Astrocyte (in vitro differentiated cells and primary cell): ENCODE measurements at regions not wholly inside any gene's neighbourhood (a gene's known extent, or its start where the extent isn't known, plus 50 kb on each side); places are given as distances from the start of the nearest gene placed in this dataset.

ENCODE experiments used
- DNase-seq: peaks from one replicate; pipeline ENCODE4 v3.0.0-alpha.2; 2010; ENCODE audit warnings: low read depth
- FAIRE-seq: peaks from 2 replicates; lab custom pipeline; 2011; peaks lifted over from hg19 to GRCh38; lab: Jason Lieb, UNC
- H2AFZ ChIP-seq: 2 replicates; pipeline ENCODE4 v1.6.0; 2012; ENCODE audit warnings: low read depth, low read length, inconsistent platforms
- H3K27ac ChIP-seq: 2 replicates; pipeline ENCODE4 v1.5.1; 2011; ENCODE audit warnings: low read depth, low read length, inconsistent platforms
- H3K27me3 ChIP-seq: 2 replicates; pipeline ENCODE4 v1.6.0; 2011; ENCODE audit warnings: low read length, inconsistent platforms; ENCODE audit not compliant: insufficient read depth
- H3K36me3 ChIP-seq: 2 replicates; pipeline ENCODE4 v1.5.1; 2011; ENCODE audit warnings: low read length, inconsistent platforms; ENCODE audit not compliant: insufficient read depth
- H3K4me1 ChIP-seq: 2 replicates; pipeline ENCODE4 v1.5.1; 2011; ENCODE audit warnings: low read length, inconsistent platforms; ENCODE audit not compliant: insufficient read depth
- H3K4me2 ChIP-seq: 2 replicates; pipeline ENCODE4 v1.6.0; 2012; ENCODE audit warnings: low read length, inconsistent platforms
- H3K4me3 ChIP-seq: 2 replicates; pipeline ENCODE4 v1.5.1; 2011; ENCODE audit warnings: low read depth, mild to moderate bottlenecking, low read length, inconsistent platforms; ENCODE audit not compliant: insufficient read depth
- H3K79me2 ChIP-seq: 2 replicates; pipeline ENCODE4 v1.6.0; 2012; ENCODE audit warnings: mild to moderate bottlenecking, low read length, inconsistent platforms; ENCODE audit not compliant: insufficient read depth
- H3K9ac ChIP-seq: 2 replicates; pipeline ENCODE4 v1.6.0; 2012; ENCODE audit warnings: mild to moderate bottlenecking, low read length, inconsistent platforms
- H3K9me3 ChIP-seq: 2 replicates; pipeline ENCODE4 v1.5.1; 2012; ENCODE audit warnings: low read depth, mild to moderate bottlenecking, low read length, inconsistent platforms; ENCODE audit not compliant: insufficient read depth
- H4K20me1 ChIP-seq: 2 replicates; pipeline ENCODE4 v1.6.0; 2012; ENCODE audit warnings: low read length, inconsistent platforms; ENCODE audit not compliant: insufficient read depth
- H3K27ac Mint-ChIP-seq: one replicate; pipeline ENCODE4 v1.8.0; 2021; ENCODE audit warnings: mild to moderate bottlenecking, mixed read lengths; ENCODE audit not compliant: unreplicated experiment
- H3K27me3 Mint-ChIP-seq: one replicate; pipeline ENCODE4 v1.8.0; 2021; ENCODE audit warnings: low read depth, mixed read lengths; ENCODE audit not compliant: unreplicated experiment
- H3K36me3 Mint-ChIP-seq: one replicate; pipeline ENCODE4 v1.8.0; 2021; ENCODE audit warnings: low read depth, mixed read lengths; ENCODE audit not compliant: unreplicated experiment
- H3K4me1 Mint-ChIP-seq: one replicate; pipeline ENCODE4 v1.8.0; 2021; ENCODE audit warnings: low read depth, mixed read lengths; ENCODE audit not compliant: unreplicated experiment
- H3K4me3 Mint-ChIP-seq: one replicate; pipeline ENCODE4 v1.8.0; 2021; ENCODE audit warnings: mild to moderate bottlenecking, moderate library complexity, mixed read lengths; ENCODE audit not compliant: unreplicated experiment
- H3K9me3 Mint-ChIP-seq: one replicate; pipeline ENCODE4 v1.8.0; 2021; ENCODE audit warnings: mild to moderate bottlenecking, mixed read lengths; ENCODE audit not compliant: unreplicated experiment
- CTCF ChIP-seq: IDR thresholded peaks from 2 replicates; pipeline ENCODE4 v1.5.1; 2011; ENCODE audit warnings: low read depth, mild to moderate bottlenecking, inconsistent platforms, low read length, moderate library complexity; ENCODE audit not compliant: insufficient read depth
- EZH2 ChIP-seq: IDR thresholded peaks from 2 replicates; pipeline ENCODE4 v1.6.1; 2012; ENCODE audit warnings: mild to moderate bottlenecking, low read length, inconsistent platforms; ENCODE audit not compliant: insufficient read depth

GRCh38 chr13:44063467-44063866 is 183.8 kb downstream of the LACC1 start:
- H3K27ac ChIP-seq = no peak overlapping the region
- TF ChIP-seq CTCF (no peak), EZH2 (no peak)
- H3K36me3 Mint-ChIP-seq = no peaks in the 10 kb centered on the region
- no peak for DNase-seq
- no peak overlapping the region for H3K4me3 Mint-ChIP-seq
- H2AFZ ChIP-seq = no peak overlapping the region
- H3K4me1 ChIP-seq = peaks cover 6% of the 10 kb centered on the region
- no peak overlapping the region for H3K9ac ChIP-seq
- no peak for FAIRE-seq
- no peaks in the 10 kb centered on the region for H4K20me1 ChIP-seq
- no peak overlapping the region for H3K4me3 ChIP-seq
- H3K27ac Mint-ChIP-seq = no peak overlapping the region
- H3K4me1 Mint-ChIP-seq = peaks cover 8% of the 10 kb centered on the region
- no peaks in the 10 kb centered on the region for H3K36me3 ChIP-seq
- H3K27me3 ChIP-seq = no peaks in the 10 kb centered on the region
- H3K4me2 ChIP-seq = no peak overlapping the region
- no peaks in the 10 kb centered on the region for H3K27me3 Mint-ChIP-seq
- H3K9me3 ChIP-seq = no peaks in the 10 kb centered on the region
- peaks cover 3% of the 10 kb centered on the region for H3K9me3 Mint-ChIP-seq
- no peaks in the 10 kb centered on the region for H3K79me2 ChIP-seq

DNA sequence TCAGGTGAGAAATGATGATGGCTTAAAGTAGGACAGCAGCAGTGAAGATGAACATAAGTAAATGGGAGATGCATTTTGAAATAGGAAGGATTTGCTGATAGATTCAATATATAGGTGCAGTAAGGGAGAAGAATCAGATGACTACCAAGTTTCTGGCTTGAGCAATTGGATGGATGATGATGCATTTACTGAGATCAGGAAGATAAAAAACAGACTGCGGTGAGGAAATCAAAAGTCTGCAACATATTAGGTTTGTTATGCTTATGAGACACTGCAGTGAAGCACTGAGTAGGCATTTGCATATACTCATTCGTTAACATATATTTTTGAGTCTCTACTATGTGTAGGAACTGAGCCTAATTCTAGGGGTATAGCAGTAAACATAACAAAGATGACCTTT is 184.2 kb downstream of the LACC1 start:
- H3K4me2 ChIP-seq = no peak overlapping the region
- no peaks in the 10 kb centered on the region for H3K27me3 ChIP-seq
- TF ChIP-seq CTCF (no peak), EZH2 (no peak)
- Mint-ChIP-seq H3K36me3 (no peaks in the 10 kb centered on the region), H3K4me3 (no peak overlapping the region), H3K9me3 (peaks cover 3% of the 10 kb centered on the region), H3K4me1 (peaks cover 12% of the 10 kb centered on the region), H3K27me3 (no peaks in the 10 kb centered on the region), H3K27ac (no peak overlapping the region)
- no peak overlapping the region for H3K9ac ChIP-seq
- H3K9me3 ChIP-seq = no peaks in the 10 kb centered on the region
- H3K36me3 ChIP-seq = no peaks in the 10 kb centered on the region
- H3K27ac ChIP-seq = no peak overlapping the region
- FAIRE-seq = no peak
- H4K20me1 ChIP-seq = no peaks in the 10 kb centered on the region
- H3K79me2 ChIP-seq = no peaks in the 10 kb centered on the region
- no peak overlapping the region for H2AFZ ChIP-seq
- no peak overlapping the region for H3K4me3 ChIP-seq
- H3K4me1 ChIP-seq = peaks cover 9% of the 10 kb centered on the region
- no peak for DNase-seq

DNA sequence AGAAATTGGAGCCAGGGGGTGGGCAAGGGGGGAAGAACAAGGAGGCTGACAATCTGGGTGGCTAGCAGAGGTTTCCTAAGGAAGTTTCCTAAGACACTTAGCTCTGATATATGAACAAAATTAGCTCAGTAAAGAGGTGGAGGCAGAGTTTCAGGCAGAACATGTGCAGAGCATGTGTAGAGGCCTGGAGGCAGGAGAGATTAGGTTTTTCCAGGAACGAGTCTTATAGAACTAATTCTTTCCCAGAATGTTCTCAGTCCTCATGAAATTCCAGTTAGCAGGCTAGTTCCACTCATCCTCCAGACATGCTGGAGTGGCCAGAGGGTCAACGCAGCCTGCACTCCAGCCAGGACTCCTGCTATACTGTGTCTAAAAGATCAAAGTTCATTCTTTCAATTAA is 184.7 kb downstream of the LACC1 start:
- FAIRE-seq = no peak
- Histone ChIP-seq H3K4me1 (peaks cover 9% of the 10 kb centered on the region), H3K27me3 (no peaks in the 10 kb centered on the region), H2AFZ (no peak overlapping the region), H3K4me3 (no peak overlapping the region), H3K79me2 (no peaks in the 10 kb centered on the region), H3K4me2 (no peak overlapping the region), H3K36me3 (no peaks in the 10 kb centered on the region), H3K9ac (no peak overlapping the region), H3K9me3 (no peaks in the 10 kb centered on the region), H4K20me1 (no peaks in the 10 kb centered on the region), H3K27ac (no peak overlapping the region)
- peaks cover 3% of the 10 kb centered on the region for H3K9me3 Mint-ChIP-seq
- no peaks in the 10 kb centered on the region for H3K36me3 Mint-ChIP-seq
- H3K27ac Mint-ChIP-seq = no peak overlapping the region
- no peak for DNase-seq
- H3K27me3 Mint-ChIP-seq = no peaks in the 10 kb centered on the region
- TF ChIP-seq EZH2 = no peak
- no peak for TF ChIP-seq CTCF
- H3K4me3 Mint-ChIP-seq = no peak overlapping the region
- H3K4me1 Mint-ChIP-seq = peaks cover 12% of the 10 kb centered on the region
